ENCODE measurements at regions not wholly inside any gene's neighbourhood (a gene's known extent, or its start where the extent isn't known, plus 50 kb on each side); places are given as distances from the start of the nearest gene placed in this dataset.

- TF ChIP-seq, protein P1, sequence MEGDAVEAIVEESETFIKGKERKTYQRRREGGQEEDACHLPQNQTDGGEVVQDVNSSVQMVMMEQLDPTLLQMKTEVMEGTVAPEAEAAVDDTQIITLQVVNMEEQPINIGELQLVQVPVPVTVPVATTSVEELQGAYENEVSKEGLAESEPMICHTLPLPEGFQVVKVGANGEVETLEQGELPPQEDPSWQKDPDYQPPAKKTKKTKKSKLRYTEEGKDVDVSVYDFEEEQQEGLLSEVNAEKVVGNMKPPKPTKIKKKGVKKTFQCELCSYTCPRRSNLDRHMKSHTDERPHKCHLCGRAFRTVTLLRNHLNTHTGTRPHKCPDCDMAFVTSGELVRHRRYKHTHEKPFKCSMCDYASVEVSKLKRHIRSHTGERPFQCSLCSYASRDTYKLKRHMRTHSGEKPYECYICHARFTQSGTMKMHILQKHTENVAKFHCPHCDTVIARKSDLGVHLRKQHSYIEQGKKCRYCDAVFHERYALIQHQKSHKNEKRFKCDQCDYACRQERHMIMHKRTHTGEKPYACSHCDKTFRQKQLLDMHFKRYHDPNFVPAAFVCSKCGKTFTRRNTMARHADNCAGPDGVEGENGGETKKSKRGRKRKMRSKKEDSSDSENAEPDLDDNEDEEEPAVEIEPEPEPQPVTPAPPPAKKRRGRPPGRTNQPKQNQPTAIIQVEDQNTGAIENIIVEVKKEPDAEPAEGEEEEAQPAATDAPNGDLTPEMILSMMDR (IDR thresholded peaks at IDR 0.05; ENCODE audit: insufficient read depth, low read length): no peak
- no peak overlapping the region for H3K4me3 ChIP-seq (ENCODE audit: low read depth, low read length)
- no peak for DNase-seq (ENCODE audit: low read depth)
Observed at GRCh38 chrX:45907786-45908185, 637.4 kb downstream of the ZNF674 start.

GRCh38 chrX:45903781-45904201, 641.4 kb downstream of the ZNF674 start:
- DNase-seq (ENCODE audit: low read depth): no peak
- no peak overlapping the region for H3K4me3 ChIP-seq (ENCODE audit: low read depth, low read length)
- TF ChIP-seq, protein P1 (IDR thresholded peaks at IDR 0.05; ENCODE audit: insufficient read depth, low read length): no peak

- TF ChIP-seq, protein P1 (IDR thresholded peaks at IDR 0.05; ENCODE audit: insufficient read depth, low read length): no peak
- H3K4me3 ChIP-seq (ENCODE audit: low read depth, low read length): no peak overlapping the region
- peak; percentile 20 for DNase-seq (ENCODE audit: low read depth)
Observed at GRCh38 chrX:45900766-45901615, 644.2 kb downstream of the ZNF674 start.

DNA sequence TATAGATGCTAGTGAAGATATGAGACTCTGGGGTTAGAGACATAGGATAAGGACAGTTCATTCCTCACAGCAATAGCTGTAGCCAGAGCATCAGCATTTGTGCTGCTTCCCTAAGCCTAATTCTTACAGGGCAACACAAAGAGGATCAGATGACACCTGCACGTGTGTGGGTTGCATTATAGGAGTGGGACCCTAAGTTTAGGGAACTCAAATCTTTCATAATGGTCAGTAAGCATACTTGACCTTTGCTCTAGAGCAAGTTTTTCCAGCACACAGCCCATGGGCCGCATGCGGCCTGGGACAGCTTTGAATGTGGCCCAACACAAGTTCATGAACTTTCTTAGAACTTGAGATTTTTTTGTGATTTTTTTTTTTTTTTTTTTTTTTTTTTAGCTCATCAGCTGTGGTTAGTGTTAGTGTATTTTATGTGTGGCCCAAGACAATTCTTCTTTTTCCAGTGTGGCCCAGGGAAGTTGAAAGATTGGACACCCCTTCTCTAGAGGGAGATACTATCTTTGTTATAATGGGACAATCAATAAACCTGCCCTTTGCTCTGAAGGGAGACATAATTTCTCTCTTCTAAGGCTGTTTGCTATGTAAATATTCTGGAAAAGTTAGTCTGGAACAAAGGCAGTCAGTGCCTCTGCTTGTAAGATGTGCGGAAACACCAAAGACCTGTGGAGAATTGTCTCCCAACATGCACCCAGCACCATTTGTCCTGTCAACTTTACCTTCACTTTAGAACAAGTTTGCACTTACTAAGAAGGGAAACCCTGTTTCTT, 650.2 kb downstream of the ZNF674 start:
- H3K4me3 ChIP-seq (ENCODE audit: low read depth, low read length): no peak overlapping the region
- DNase-seq (ENCODE audit: low read depth): no peak
- TF ChIP-seq, protein P1 (IDR thresholded peaks at IDR 0.05; ENCODE audit: insufficient read depth, low read length): no peak

DNA sequence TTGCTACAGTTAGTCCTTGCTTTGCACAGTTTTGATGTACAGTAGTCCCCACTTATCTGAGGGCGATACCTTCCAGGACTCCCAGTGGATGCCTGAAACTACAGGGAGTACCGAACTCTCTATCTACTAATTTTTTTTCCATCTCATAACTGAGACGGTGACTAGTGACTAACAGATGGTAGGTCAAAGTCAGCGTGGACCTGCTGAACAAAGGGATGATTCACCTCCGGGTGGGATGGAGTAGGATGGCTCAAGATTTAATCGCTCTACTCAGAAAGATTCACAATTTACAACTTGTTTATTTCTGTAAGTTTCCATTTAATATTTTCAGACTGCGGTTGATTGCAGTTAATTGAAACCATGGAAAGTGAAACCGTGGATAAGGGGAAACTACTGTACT, 655.8 kb downstream of the ZNF674 start:
- no peak overlapping the region for H3K4me3 ChIP-seq (ENCODE audit: low read depth, low read length)
- DNase-seq (ENCODE audit: low read depth): no peak
- TF ChIP-seq, protein P1 (IDR thresholded peaks at IDR 0.05; ENCODE audit: insufficient read depth, low read length): no peak

DNA sequence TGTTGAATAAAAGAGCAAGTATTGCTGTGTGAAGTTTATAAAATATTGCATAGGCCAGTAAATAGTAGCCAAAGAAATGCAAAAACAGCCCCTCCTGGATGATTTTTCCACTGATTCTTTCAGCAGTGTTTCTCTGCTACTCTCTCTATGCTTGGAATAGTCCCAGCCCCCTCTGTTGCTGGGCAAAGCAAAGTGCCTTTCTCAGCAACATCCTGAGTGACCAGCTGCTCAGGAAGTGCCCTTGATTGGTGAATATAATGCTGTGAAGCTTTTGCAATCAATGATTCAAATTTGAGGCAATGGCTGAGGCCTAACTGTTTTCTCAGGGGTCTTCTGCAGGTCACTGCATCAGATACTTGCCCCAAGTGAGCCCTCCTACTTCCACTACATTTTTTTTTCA, 656.7 kb downstream of the ZNF674 start:
- H3K4me3 ChIP-seq (ENCODE audit: low read depth, low read length): no peak overlapping the region
- no peak for DNase-seq (ENCODE audit: low read depth)
- TF ChIP-seq, protein P1 (IDR thresholded peaks at IDR 0.05; ENCODE audit: insufficient read depth, low read length): no peak
